GM12891 (cell line): ENCODE measurements at regions not wholly inside any gene's neighbourhood (a gene's known extent, or its start where the extent isn't known, plus 50 kb on each side); places are given as distances from the start of the nearest gene placed in this dataset.

Experiments
- POLR2A ChIP-seq: IDR thresholded peaks from 2 replicates; pipeline ENCODE4 v1.6.1; 2011; ENCODE audit warnings: low read depth, low read length, control low read depth
- POLR2AphosphoS5 ChIP-seq: IDR thresholded peaks from 2 replicates; pipeline ENCODE4 v1.6.1; 2011; ENCODE audit warnings: low read depth, low read length, control low read depth
- SPI1 ChIP-seq: IDR thresholded peaks from 2 replicates; pipeline ENCODE4 v1.6.1; 2011; ENCODE audit warnings: low read depth, low read length, control low read depth
- TAF1 ChIP-seq: IDR thresholded peaks from 2 replicates; pipeline ENCODE4 v1.6.1; 2011; ENCODE audit warnings: low read depth, low read length, control low read depth

GRCh38 chr5:148939676-148940075, 113.3 kb downstream of the ADRB2 start:
- TF ChIP-seq POLR2AphosphoS5 (no peak), POLR2A (no peak), TAF1 (no peak), SPI1 (no peak)
